ENCODE measurements at regions not wholly inside any gene's neighbourhood (a gene's known extent, or its start where the extent isn't known, plus 50 kb on each side); places are given as distances from the start of the nearest gene placed in this dataset.
"Not testable (repeated sequence)": the region's sequence is repeated elsewhere in the genome, so short reads cannot be mapped to it uniquely, and the experiment has no call there.

DNA sequence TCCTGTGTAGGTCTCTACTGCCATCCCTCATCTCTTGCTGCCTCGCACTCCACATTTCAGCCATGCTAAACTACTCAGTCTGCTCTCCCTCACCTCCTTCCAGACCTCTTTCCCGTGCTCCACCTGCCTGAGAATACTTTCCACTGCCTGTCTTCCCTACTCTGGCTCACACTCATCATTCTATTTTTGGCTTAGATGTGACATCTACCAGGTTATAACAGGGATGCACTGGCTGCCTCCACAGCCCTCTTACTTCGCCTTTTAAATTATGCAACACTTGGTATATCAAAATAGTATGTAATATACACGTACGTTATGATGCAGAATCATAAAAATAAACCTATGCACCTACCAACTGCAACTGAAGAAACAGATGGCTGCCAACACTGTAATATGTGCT, 222.8 kb upstream of the DTNBP1 start:
- POLR2A ChIA-PET = no interaction called here
- Histone ChIP-seq H3K9me3 (ENCODE audit: control insufficient read depth in 1 of 2, insufficient read depth in 1 of 2, low read depth in 1 of 2, low read length in 2 of 2) (no peaks in the 10 kb centered on the region), H3K9me2 (ENCODE audit: insufficient read depth) (no peaks in the 10 kb centered on the region), H3K79me2 (ENCODE audit: insufficient read depth, low read length) (no peaks in the 10 kb centered on the region), H3K27me3 (ENCODE audit: insufficient read depth, low read length) (no peaks in the 10 kb centered on the region; the same call in 1 of the 2 replicates), H4K20me1 (ENCODE audit: insufficient read depth) (no peaks in the 10 kb centered on the region), H3K4me3 (replicated peaks in 1 of 2; ENCODE audit: low read depth in 1 of 2, low read length in 2 of 2) (no peak overlapping the region), H3K4me1 (ENCODE audit: control insufficient read depth in 1 of 2, insufficient read depth in 2 of 2, low read length in 2 of 2) (no peaks in the 10 kb centered on the region), H2AFZ (ENCODE audit: low read depth, low read length, poor library complexity, severe bottlenecking) (no peak overlapping the region), H3K36me3 (ENCODE audit: control insufficient read depth in 1 of 2, insufficient read depth in 2 of 2, low read length in 2 of 2) (no peaks in the 10 kb centered on the region), H3K9ac (ENCODE audit: low read length) (no peak overlapping the region), H3K4me2 (ENCODE audit: low read length) (no peak overlapping the region), H3K27ac (ENCODE audit: low read depth, low read length) (no peak overlapping the region)
- intact Hi-C loops (cut with micrococcal nuclease) = no loop called here
- DNase-seq (ENCODE audit: low read depth, low spot score) = no peak
- BruUV-seq (replicated peaks) = no TSS peak
- no peak for ATAC-seq
- TF ChIP-seq SP1 (IDR thresholded peaks at IDR 0.05; ENCODE audit: low read depth) (no peak), CBX3 (IDR thresholded peaks at IDR 0.05; ENCODE audit: low read depth) (no peak), FOSL1 (IDR thresholded peaks at IDR 0.05; ENCODE audit: low read depth) (no peak), JUND (IDR thresholded peaks at IDR 0.05) (no peak), EZH2 (IDR thresholded peaks at IDR 0.05) (no peak), ZFX (IDR thresholded peaks at IDR 0.05) (no peak), POLR2AphosphoS5 (IDR thresholded peaks at IDR 0.05; ENCODE audit: low read depth, low read length) (no peak)
- TF ChIP-seq, protein P1, sequence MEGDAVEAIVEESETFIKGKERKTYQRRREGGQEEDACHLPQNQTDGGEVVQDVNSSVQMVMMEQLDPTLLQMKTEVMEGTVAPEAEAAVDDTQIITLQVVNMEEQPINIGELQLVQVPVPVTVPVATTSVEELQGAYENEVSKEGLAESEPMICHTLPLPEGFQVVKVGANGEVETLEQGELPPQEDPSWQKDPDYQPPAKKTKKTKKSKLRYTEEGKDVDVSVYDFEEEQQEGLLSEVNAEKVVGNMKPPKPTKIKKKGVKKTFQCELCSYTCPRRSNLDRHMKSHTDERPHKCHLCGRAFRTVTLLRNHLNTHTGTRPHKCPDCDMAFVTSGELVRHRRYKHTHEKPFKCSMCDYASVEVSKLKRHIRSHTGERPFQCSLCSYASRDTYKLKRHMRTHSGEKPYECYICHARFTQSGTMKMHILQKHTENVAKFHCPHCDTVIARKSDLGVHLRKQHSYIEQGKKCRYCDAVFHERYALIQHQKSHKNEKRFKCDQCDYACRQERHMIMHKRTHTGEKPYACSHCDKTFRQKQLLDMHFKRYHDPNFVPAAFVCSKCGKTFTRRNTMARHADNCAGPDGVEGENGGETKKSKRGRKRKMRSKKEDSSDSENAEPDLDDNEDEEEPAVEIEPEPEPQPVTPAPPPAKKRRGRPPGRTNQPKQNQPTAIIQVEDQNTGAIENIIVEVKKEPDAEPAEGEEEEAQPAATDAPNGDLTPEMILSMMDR (IDR thresholded peaks at IDR 0.05 in 2 of 3, conservative IDR thresholded peaks at IDR 0.05 in 1 of 3; ENCODE audit: borderline replicate concordance in 1 of 3, insufficient read depth in 1 of 3, low read depth in 2 of 3, low read length in 2 of 3) = no peak
- RAD21 ChIA-PET (ENCODE audit: low non-redundant PET in 1 of 2, low total read pairs in 2 of 2, uncharacterized antibody in 2 of 2, unreplicated experiment in 2 of 2) = no interaction called here
- CTCF ChIA-PET = no interaction called here

- RAD21 ChIA-PET (ENCODE audit: low non-redundant PET in 1 of 2, low total read pairs in 2 of 2, uncharacterized antibody in 2 of 2, unreplicated experiment in 2 of 2); H3K4me2 ChIP-seq (ENCODE audit: low read length); ATAC-seq; H3K27me3 ChIP-seq (ENCODE audit: insufficient read depth, low read length); H3K9me3 ChIP-seq (ENCODE audit: control insufficient read depth in 1 of 2, insufficient read depth in 1 of 2, low read depth in 1 of 2, low read length in 2 of 2); DNase-seq (ENCODE audit: low read depth, low spot score); H4K20me1 ChIP-seq (ENCODE audit: insufficient read depth); H3K9me2 ChIP-seq (ENCODE audit: insufficient read depth); BruUV-seq (replicated peaks); H2AFZ ChIP-seq (ENCODE audit: low read depth, low read length, poor library complexity, severe bottlenecking); H3K27ac ChIP-seq (ENCODE audit: low read depth, low read length); POLR2A ChIA-PET; CTCF ChIA-PET; intact Hi-C loops (cut with micrococcal nuclease); H3K4me3 ChIP-seq (replicated peaks in 1 of 2; ENCODE audit: low read depth in 1 of 2, low read length in 2 of 2); H3K4me1 ChIP-seq (ENCODE audit: control insufficient read depth in 1 of 2, insufficient read depth in 2 of 2, low read length in 2 of 2); H3K9ac ChIP-seq (ENCODE audit: low read length); H3K36me3 ChIP-seq (ENCODE audit: control insufficient read depth in 1 of 2, insufficient read depth in 2 of 2, low read length in 2 of 2); H3K79me2 ChIP-seq (ENCODE audit: insufficient read depth, low read length): not testable (repeated sequence)
These were observed 220.8 kb upstream of the DTNBP1 start for GRCh38 chr6:15883593-15883992.
